Karpas-422 (cell line): ENCODE measurements at regions not wholly inside any gene's neighbourhood (a gene's known extent, or its start where the extent isn't known, plus 50 kb on each side); places are given as distances from the start of the nearest gene placed in this dataset.
"Not testable (repeated sequence)": the region's sequence is repeated elsewhere in the genome, so short reads cannot be mapped to it uniquely, and the experiment has no call there.

ENCODE experiments used
- DNase-seq: peaks from one replicate; pipeline ENCODE4 v3.0.0-alpha.2; 2015
- H2AFZ ChIP-seq: fragments of 200-600 bp; sonication (generic); 2 replicates; pipeline ENCODE4 v1.6.1; 2014; ENCODE audit warnings: antibody characterized with exemption, low read length, mixed read lengths
- H3K27ac ChIP-seq: fragments of 200-600 bp; sonication (generic); 2 replicates; pipeline ENCODE4 v1.5.1; 2014; ENCODE audit warnings: mild to moderate bottlenecking, low read length, moderate library complexity
- H3K27me3 ChIP-seq: fragments of 200-600 bp; sonication (generic); 2 replicates; pipeline ENCODE4 v1.6.1; 2014; ENCODE audit warnings: low read length, mixed read lengths
- H3K36me3 ChIP-seq: fragments of 200-600 bp; sonication (generic); 2 replicates; pipeline ENCODE4 v1.6.1; 2014; ENCODE audit warnings: low read length, mixed read lengths; ENCODE audit not compliant: insufficient read depth
- H3K4me1 ChIP-seq: fragments of 200-600 bp; sonication (generic); 2 replicates; pipeline ENCODE4 v1.6.1; 2014; ENCODE audit warnings: mild to moderate bottlenecking, low read length, mixed read lengths
- H3K4me2 ChIP-seq: fragments of 200-600 bp; sonication (generic); 2 replicates; pipeline ENCODE4 v1.6.1; 2014; ENCODE audit warnings: low read length, low read depth, mild to moderate bottlenecking; ENCODE audit not compliant: poor library complexity, severe bottlenecking
- H3K4me3 ChIP-seq: fragments of 200-600 bp; sonication (generic); 2 replicates; pipeline ENCODE4 v1.5.1; 2014; ENCODE audit warnings: mild to moderate bottlenecking, antibody characterized with exemption, low read length, mixed read lengths
- H3K79me2 ChIP-seq: fragments of 200-600 bp; sonication (generic); 2 replicates; pipeline ENCODE4 v1.6.1; 2014; ENCODE audit warnings: mild to moderate bottlenecking, low read length, mixed read lengths
- H3K9ac ChIP-seq: fragments of 200-600 bp; sonication (generic); 2 replicates; pipeline ENCODE4 v1.6.0; 2014; ENCODE audit warnings: low read length
- H3K9me2 ChIP-seq: fragments of 200-600 bp; sonication (generic), shearing (Covaris generic); replicated peaks from 2 replicates; pipeline ENCODE4 v1.6.0; 2014; ENCODE audit warnings: mild to moderate bottlenecking, low read length, moderate library complexity; ENCODE audit not compliant: insufficient read depth
- H3K9me3 ChIP-seq: fragments of 300-700, 200-600 bp; sonication (generic); 2 replicates; pipeline ENCODE4 v1.6.1; 2014; ENCODE audit warnings: low read length, mixed read lengths
- H4K20me1 ChIP-seq: fragments of 200-600 bp; sonication (generic); 2 replicates; pipeline ENCODE4 v1.6.1; 2014; ENCODE audit warnings: mild to moderate bottlenecking, antibody characterized with exemption, low read length, low read depth; ENCODE audit not compliant: insufficient read depth

DNA sequence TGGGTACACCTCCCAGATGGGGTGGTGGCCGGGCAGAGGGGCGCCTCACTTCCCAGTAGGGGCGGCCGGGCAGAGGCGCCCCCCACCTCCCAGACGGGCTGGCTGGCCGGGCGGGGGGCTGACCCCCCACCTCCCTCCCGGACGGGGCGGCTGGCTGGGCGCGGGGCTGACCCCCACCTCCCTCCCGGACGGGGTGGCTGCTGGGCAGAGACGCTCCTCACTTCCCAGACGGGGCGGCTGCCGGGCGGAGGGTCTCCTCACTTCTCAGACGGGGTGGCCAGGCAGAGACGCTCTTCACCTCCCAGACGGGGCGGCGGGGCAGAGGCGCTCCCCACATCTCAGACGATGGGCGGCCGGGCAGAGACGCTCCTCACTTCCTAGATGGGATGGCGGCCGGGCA, 240.6 kb downstream of the IL20RB start:
- not testable (repeated sequence) for H3K27me3 ChIP-seq, H3K4me1 ChIP-seq, H3K4me2 ChIP-seq, H3K36me3 ChIP-seq, DNase-seq, H3K4me3 ChIP-seq, H3K79me2 ChIP-seq, H3K9me3 ChIP-seq, H4K20me1 ChIP-seq, H3K27ac ChIP-seq, H3K9ac ChIP-seq, H3K9me2 ChIP-seq, H2AFZ ChIP-seq

DNA sequence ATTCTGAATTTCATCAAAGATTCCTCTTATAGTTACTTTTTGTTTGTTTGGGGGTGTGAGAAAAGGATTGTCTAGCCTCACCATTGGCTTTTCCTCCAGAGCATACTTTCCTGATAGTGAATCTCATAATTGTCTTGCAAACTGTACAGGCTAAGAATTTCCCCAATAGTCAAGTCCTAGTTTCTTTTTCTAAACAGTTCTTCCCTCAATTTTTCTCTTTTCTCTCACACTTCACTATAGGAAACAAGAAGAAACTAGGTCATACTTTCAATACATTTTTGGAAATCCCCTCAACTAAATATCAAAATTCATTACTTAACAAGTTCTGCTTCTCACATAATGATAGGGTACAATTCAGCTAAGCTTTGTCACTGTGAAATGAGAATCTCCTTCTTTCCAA, 241.9 kb downstream of the IL20RB start:
- Histone ChIP-seq H3K79me2 (no peaks in the 10 kb centered on the region), H3K9ac (no peak overlapping the region), H3K27me3 (no peaks in the 10 kb centered on the region), H3K9me2 (no peaks in the 10 kb centered on the region; the same call in 1 of the 2 replicates), H3K4me1 (no peaks in the 10 kb centered on the region), H4K20me1 (no peaks in the 10 kb centered on the region), H2AFZ (no peak overlapping the region), H3K9me3 (no peaks in the 10 kb centered on the region), H3K4me3 (no peak overlapping the region), H3K4me2 (no peak overlapping the region), H3K36me3 (no peaks in the 10 kb centered on the region), H3K27ac (no peak overlapping the region)
- no peak for DNase-seq

- Histone ChIP-seq H3K9ac (no peak overlapping the region), H3K27ac (no peak overlapping the region), H3K27me3 (no peaks in the 10 kb centered on the region), H4K20me1 (no peaks in the 10 kb centered on the region), H2AFZ (no peak overlapping the region), H3K9me3 (no peaks in the 10 kb centered on the region), H3K4me3 (no peak overlapping the region), H3K79me2 (no peaks in the 10 kb centered on the region), H3K36me3 (no peaks in the 10 kb centered on the region), H3K4me2 (no peak overlapping the region), H3K9me2 (no peaks in the 10 kb centered on the region; the same call in 1 of the 2 replicates), H3K4me1 (no peaks in the 10 kb centered on the region)
- DNase-seq = no peak
These were observed 243.3 kb downstream of the IL20RB start for GRCh38 chr3:137201066-137201465.

GRCh38 chr3:137202941-137203340, 245.2 kb downstream of the IL20RB start:
- H3K4me3 ChIP-seq = no peak overlapping the region
- no peaks in the 10 kb centered on the region for H4K20me1 ChIP-seq
- H3K4me1 ChIP-seq = no peaks in the 10 kb centered on the region
- H3K79me2 ChIP-seq = no peaks in the 10 kb centered on the region
- DNase-seq = no peak
- H3K9me2 ChIP-seq = no peaks in the 10 kb centered on the region; the same call in 1 of the 2 replicates
- no peak overlapping the region for H3K27ac ChIP-seq
- H3K9ac ChIP-seq = no peak overlapping the region
- no peaks in the 10 kb centered on the region for H3K36me3 ChIP-seq
- no peaks in the 10 kb centered on the region for H3K27me3 ChIP-seq
- H3K9me3 ChIP-seq = no peaks in the 10 kb centered on the region
- no peak overlapping the region for H3K4me2 ChIP-seq
- no peak overlapping the region for H2AFZ ChIP-seq

DNA sequence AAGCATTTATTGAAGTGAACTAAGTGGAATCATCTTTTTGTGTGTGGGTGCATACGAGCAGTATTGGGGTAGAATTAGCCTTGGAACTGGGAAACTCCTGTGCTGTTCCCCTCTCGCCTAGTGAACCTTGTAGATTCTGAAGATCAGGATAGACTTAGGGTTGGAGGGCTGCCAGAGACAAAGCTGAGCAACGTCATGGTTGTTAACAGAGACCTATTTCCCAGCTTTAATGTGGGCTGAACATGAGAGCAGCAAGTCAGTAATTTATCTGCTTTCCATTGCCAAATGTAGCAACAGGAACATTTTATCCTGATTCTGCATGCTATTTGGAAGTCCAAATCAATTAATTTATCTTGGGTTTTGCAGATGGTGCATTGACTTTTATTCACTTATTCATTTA, 246.6 kb downstream of the IL20RB start:
- Histone ChIP-seq H3K27me3 (no peaks in the 10 kb centered on the region), H3K4me3 (no peak overlapping the region), H3K4me2 (no peak overlapping the region), H3K4me1 (no peaks in the 10 kb centered on the region), H3K9me2 (no peaks in the 10 kb centered on the region; the same call in 1 of the 2 replicates), H3K36me3 (no peaks in the 10 kb centered on the region), H2AFZ (no peak overlapping the region), H3K27ac (no peak overlapping the region), H3K9ac (no peak overlapping the region), H3K9me3 (no peaks in the 10 kb centered on the region), H3K79me2 (no peaks in the 10 kb centered on the region), H4K20me1 (no peaks in the 10 kb centered on the region)
- no peak for DNase-seq

GRCh38 chr3:137205394-137206045, 247.7 kb downstream of the IL20RB start:
- no peaks in the 10 kb centered on the region for H4K20me1 ChIP-seq
- H3K27ac ChIP-seq = no peak overlapping the region
- no peak overlapping the region for H3K4me3 ChIP-seq
- H3K4me2 ChIP-seq = no peak overlapping the region
- H2AFZ ChIP-seq = no peak overlapping the region
- no peaks in the 10 kb centered on the region for H3K36me3 ChIP-seq
- no peaks in the 10 kb centered on the region for H3K27me3 ChIP-seq
- no peaks in the 10 kb centered on the region for H3K4me1 ChIP-seq
- no peak overlapping the region for H3K9ac ChIP-seq
- H3K9me2 ChIP-seq = no peaks in the 10 kb centered on the region; the same call in 1 of the 2 replicates
- no peaks in the 10 kb centered on the region for H3K79me2 ChIP-seq
- no peak for DNase-seq
- H3K9me3 ChIP-seq = no peaks in the 10 kb centered on the region

- Histone ChIP-seq H3K4me2 (no peak overlapping the region), H2AFZ (no peak overlapping the region)
These were observed 249.8 kb downstream of the IL20RB start for GRCh38 chr3:137207616-137208015.

DNA sequence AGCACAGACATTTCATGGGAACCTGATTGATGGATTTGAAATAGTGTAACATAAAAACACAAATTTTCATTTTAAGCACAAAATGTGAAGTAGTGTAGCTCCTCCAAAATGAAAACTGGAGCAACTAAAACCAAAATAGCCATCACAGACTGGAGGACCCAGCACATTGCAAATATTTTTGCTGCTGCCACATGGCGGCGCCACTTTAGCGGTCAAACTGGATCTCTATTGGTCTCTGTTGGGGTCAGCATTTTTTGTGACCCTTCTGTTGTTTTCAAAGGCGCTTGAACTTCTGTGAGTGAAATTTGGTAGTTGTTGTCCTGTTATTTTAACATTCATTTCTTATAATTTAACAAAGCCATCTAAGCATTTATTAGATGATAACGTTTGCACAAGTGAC, 259.9 kb downstream of the IL20RB start:
- H3K9me2 ChIP-seq = no peaks in the 10 kb centered on the region
- no peak overlapping the region for H3K27ac ChIP-seq
- no peak overlapping the region for H3K4me2 ChIP-seq
- H3K79me2 ChIP-seq = no peaks in the 10 kb centered on the region
- H3K4me1 ChIP-seq = no peaks in the 10 kb centered on the region
- no peaks in the 10 kb centered on the region for H3K36me3 ChIP-seq
- no peaks in the 10 kb centered on the region for H4K20me1 ChIP-seq
- no peak for DNase-seq
- H2AFZ ChIP-seq = no peak overlapping the region
- H3K9ac ChIP-seq = no peak overlapping the region
- no peaks in the 10 kb centered on the region for H3K27me3 ChIP-seq
- H3K4me3 ChIP-seq = no peak overlapping the region
- H3K9me3 ChIP-seq = no peaks in the 10 kb centered on the region

More at GRCh38 chr3:137207616-137208015, 249.8 kb downstream of the IL20RB start:
- no peaks in the 10 kb centered on the region for H3K79me2 ChIP-seq
- no peaks in the 10 kb centered on the region for H3K36me3 ChIP-seq
- no peak overlapping the region for H3K27ac ChIP-seq
- H3K9me2 ChIP-seq = no peaks in the 10 kb centered on the region
- H4K20me1 ChIP-seq = no peaks in the 10 kb centered on the region
- H3K9me3 ChIP-seq = no peaks in the 10 kb centered on the region
- DNase-seq = no peak
- no peak overlapping the region for H3K9ac ChIP-seq
- no peak overlapping the region for H3K4me3 ChIP-seq
- no peaks in the 10 kb centered on the region for H3K4me1 ChIP-seq
- H3K27me3 ChIP-seq = no peaks in the 10 kb centered on the region
